ENCODE measurements at regions not wholly inside any gene's neighbourhood (a gene's known extent, or its start where the extent isn't known, plus 50 kb on each side); places are given as distances from the start of the nearest gene placed in this dataset.

- CTCF ChIA-PET, result no interaction called here
- no peak overlapping the region for H3K27ac Mint-ChIP-seq (ENCODE audit: unreplicated experiment)
- H3K36me3 Mint-ChIP-seq (ENCODE audit: insufficient read depth, unreplicated experiment), result no peaks in the 10 kb centered on the region
- H3K4me1 Mint-ChIP-seq (ENCODE audit: low read depth, unreplicated experiment), result no peaks in the 10 kb centered on the region
- TF ChIP-seq CTCF (IDR thresholded peaks at IDR 0.05; ENCODE audit: unreplicated experiment), result no peak
- intact Hi-C loops (cut with micrococcal nuclease; ENCODE audit: unreplicated experiment), result no loop called here
- H3K4me3 Mint-ChIP-seq (ENCODE audit: low read depth, unreplicated experiment), result no peak overlapping the region
- peaks cover 7% of the 10 kb centered on the region for H3K9me3 Mint-ChIP-seq (ENCODE audit: low read depth, unreplicated experiment)
- no peaks in the 10 kb centered on the region for H3K27me3 Mint-ChIP-seq (ENCODE audit: unreplicated experiment)
- no peak for DNase-seq
- no TSS peak for BruUV-seq (replicated peaks)
These were observed 212.8 kb upstream of the ATP10B start for GRCh38 chr5:161064781-161065180.

GRCh38 chr5:161064297-161064696 is 212.3 kb upstream of the ATP10B start:
- no TSS peak for BruUV-seq (replicated peaks)
- Mint-ChIP-seq H3K4me3 (ENCODE audit: low read depth, unreplicated experiment) (no peak overlapping the region), H3K9me3 (ENCODE audit: low read depth, unreplicated experiment) (peaks cover 4% of the 10 kb centered on the region), H3K4me1 (ENCODE audit: low read depth, unreplicated experiment) (no peaks in the 10 kb centered on the region), H3K27ac (ENCODE audit: unreplicated experiment) (no peak overlapping the region), H3K27me3 (ENCODE audit: unreplicated experiment) (no peaks in the 10 kb centered on the region), H3K36me3 (ENCODE audit: insufficient read depth, unreplicated experiment) (no peaks in the 10 kb centered on the region)
- CTCF ChIA-PET, result no interaction called here
- intact Hi-C loops (cut with micrococcal nuclease; ENCODE audit: unreplicated experiment), result no loop called here
- no peak for TF ChIP-seq CTCF (IDR thresholded peaks at IDR 0.05; ENCODE audit: unreplicated experiment)
- no peak for DNase-seq

GRCh38 chr5:161058781-161059180 is 206.8 kb upstream of the ATP10B start:
- no peak overlapping the region for H3K4me3 Mint-ChIP-seq (ENCODE audit: low read depth, unreplicated experiment)
- BruUV-seq (replicated peaks), result no TSS peak
- H3K9me3 Mint-ChIP-seq (ENCODE audit: low read depth, unreplicated experiment), result no peaks in the 10 kb centered on the region
- intact Hi-C loops (cut with micrococcal nuclease; ENCODE audit: unreplicated experiment), result no loop called here
- H3K27me3 Mint-ChIP-seq (ENCODE audit: unreplicated experiment), result no peaks in the 10 kb centered on the region
- H3K36me3 Mint-ChIP-seq (ENCODE audit: insufficient read depth, unreplicated experiment), result no peaks in the 10 kb centered on the region
- no peak overlapping the region for H3K27ac Mint-ChIP-seq (ENCODE audit: unreplicated experiment)
- H3K4me1 Mint-ChIP-seq (ENCODE audit: low read depth, unreplicated experiment), result no peaks in the 10 kb centered on the region
- CTCF ChIA-PET, result no interaction called here
- no peak for TF ChIP-seq CTCF (IDR thresholded peaks at IDR 0.05; ENCODE audit: unreplicated experiment)
- no peak for DNase-seq

- H3K4me1 Mint-ChIP-seq (ENCODE audit: low read depth, unreplicated experiment), result no peaks in the 10 kb centered on the region
- BruUV-seq (replicated peaks), result no TSS peak
- intact Hi-C loops (cut with micrococcal nuclease; ENCODE audit: unreplicated experiment), result no loop called here
- H3K27me3 Mint-ChIP-seq (ENCODE audit: unreplicated experiment), result no peaks in the 10 kb centered on the region
- no peaks in the 10 kb centered on the region for H3K9me3 Mint-ChIP-seq (ENCODE audit: low read depth, unreplicated experiment)
- H3K27ac Mint-ChIP-seq (ENCODE audit: unreplicated experiment), result no peak overlapping the region
- no peak overlapping the region for H3K4me3 Mint-ChIP-seq (ENCODE audit: low read depth, unreplicated experiment)
- CTCF ChIA-PET, result no interaction called here
- DNase-seq, result no peak
- no peaks in the 10 kb centered on the region for H3K36me3 Mint-ChIP-seq (ENCODE audit: insufficient read depth, unreplicated experiment)
- no peak for TF ChIP-seq CTCF (IDR thresholded peaks at IDR 0.05; ENCODE audit: unreplicated experiment)
These were observed 200.0 kb upstream of the ATP10B start for GRCh38 chr5:161051920-161052500.

All from Calu3 (cell line).